ENCODE measurements at regions not wholly inside any gene's neighbourhood (a gene's known extent, or its start where the extent isn't known, plus 50 kb on each side); places are given as distances from the start of the nearest gene placed in this dataset.
"Not testable (repeated sequence)": the region's sequence is repeated elsewhere in the genome, so short reads cannot be mapped to it uniquely, and the experiment has no call there.

- no peak for DNase-seq
These were observed 494.7 kb upstream of the MARCKS start for GRCh38 chr6:113362301-113363047.

- no peak for DNase-seq
These were observed 493.9 kb upstream of the MARCKS start for GRCh38 chr6:113363048-113363798.

GRCh38 chr6:113363866-113364265, 493.3 kb upstream of the MARCKS start:
- DNase-seq, result no peak

- no peak for DNase-seq
These were observed 492.4 kb upstream of the MARCKS start for GRCh38 chr6:113364766-113365165.

- no peak for DNase-seq
These were observed 492.0 kb upstream of the MARCKS start for GRCh38 chr6:113365191-113365590.

- no peak for DNase-seq
These were observed 490.6 kb upstream of the MARCKS start for GRCh38 chr6:113366505-113366904.

GRCh38 chr6:113370508-113371502, 486.3 kb upstream of the MARCKS start:
- no peak for DNase-seq

GRCh38 chr6:113375466-113375865, 481.7 kb upstream of the MARCKS start:
- not testable (repeated sequence) for DNase-seq

GRCh38 chr6:113375950-113376846, 480.9 kb upstream of the MARCKS start:
- no peak for DNase-seq

- DNase-seq, result no peak
These were observed 480.3 kb upstream of the MARCKS start for GRCh38 chr6:113376847-113377165.

- no peak for DNase-seq
These were observed 479.7 kb upstream of the MARCKS start for GRCh38 chr6:113377362-113377942.

GRCh38 chr6:113380591-113380990, 476.6 kb upstream of the MARCKS start:
- DNase-seq, result no peak

GRCh38 chr6:113381232-113381631, 475.9 kb upstream of the MARCKS start:
- no peak for DNase-seq

GRCh38 chr6:113381959-113382358, 475.2 kb upstream of the MARCKS start:
- DNase-seq, result no peak

GRCh38 chr6:113383701-113384100, 473.4 kb upstream of the MARCKS start:
- no peak for DNase-seq

- no peak for DNase-seq
These were observed 472.1 kb upstream of the MARCKS start for GRCh38 chr6:113385020-113385431.

GRCh38 chr6:113388996-113389395, 468.1 kb upstream of the MARCKS start:
- no peak for DNase-seq

- DNase-seq, result no peak
These were observed 464.5 kb upstream of the MARCKS start for GRCh38 chr6:113392551-113393055.

GRCh38 chr6:113394216-113394615, 462.9 kb upstream of the MARCKS start:
- DNase-seq, result no peak

GRCh38 chr6:113394729-113395128, 462.4 kb upstream of the MARCKS start:
- no peak for DNase-seq

GRCh38 chr6:113396730-113397129, 460.4 kb upstream of the MARCKS start:
- DNase-seq, result no peak

GRCh38 chr6:113397236-113397635, 459.9 kb upstream of the MARCKS start:
- DNase-seq, result no peak

Data from CD4-positive, alpha-beta T cell treated with Interleukin-10 for 1 hour (primary cell).